Psoas muscle (tissue), 7 donors: ENCODE measurements at regions not wholly inside any gene's neighbourhood (a gene's known extent, or its start where the extent isn't known, plus 50 kb on each side); places are given as distances from the start of the nearest gene placed in this dataset.
"Not testable (repeated sequence)": the region's sequence is repeated elsewhere in the genome, so short reads cannot be mapped to it uniquely, and the experiment has no call there.

Source experiments
- ATAC-seq, 4 donors: fragments of 200-7000 bp; cut with Tn5 transposase; one replicate each; pipeline ENCODE4 v1.9.1; 2020; ENCODE audit warnings: moderate library complexity in 3 of 4, mild to moderate bottlenecking in 2 of 4
- DNase-seq, 2 donors: peaks; one replicate each; pipeline ENCODE4 v3.0.0-alpha.2; 2020
- H3K27ac ChIP-seq: fragments of 200-600 bp; one replicate; pipeline ENCODE4 v1.8.0; 2022
- H3K27me3 ChIP-seq, 3 donors: fragments of 200-600 bp in 1 of 3; one replicate each; pipeline versions ENCODE4 v1.6.1 to v1.8.0; 2013 to 2022; ENCODE audit warnings: low read length in 2 of 3, mild to moderate bottlenecking in 2 of 3, moderate library complexity in 1 of 3; ENCODE audit not compliant: insufficient read depth in 3 of 3
- H3K36me3 ChIP-seq, 2 donors: fragments of 200-600 bp in 1 of 2; one replicate each; pipeline versions ENCODE4 v1.6.1 to v1.8.0; 2013 to 2022; ENCODE audit warnings: low read depth in 1 of 2, mild to moderate bottlenecking in 1 of 2, moderate library complexity in 1 of 2; ENCODE audit not compliant: insufficient read depth in 1 of 2
- H3K4me1 ChIP-seq: fragments of 200-600 bp; one replicate; pipeline ENCODE4 v1.8.0; 2022
- H3K4me3 ChIP-seq: fragments of 200-600 bp; one replicate; pipeline ENCODE4 v1.8.0; 2022; ENCODE audit warnings: mild to moderate bottlenecking
- H3K9me3 ChIP-seq: fragments of 200-600 bp; one replicate; pipeline ENCODE4 v1.8.0; 2022
- CTCF ChIP-seq: fragments of 200-600 bp; IDR thresholded peaks from one replicate; pipeline ENCODE4 v1.8.0; 2022; ENCODE audit warnings: antibody characterized with exemption
- WGBS, 3 donors: extraction: QIAGEN DNeasy Blood & Tissue Kit; methylation state at CpG; one replicate each; pipeline versions ENCODE4 v1.1.6 to v1.1.7; 2013; 5-methylcytosine and 5-hydroxymethylcytosine counted together
- intact Hi-C, 2 donors: fragments of 100-400 bp; cut with DNase I; formaldehyde crosslinking; loops; one replicate each; pipeline versions ENCODE4 v1.11.0 to v1.14.2; 2022
- donor health status: healthy with polysubstance abuse.
- donor health status: DM: no; HTN: no; CAD: no; lungs with moderate emphysema.
- donor health status: Bipolar disorder and iron deficiency.
- donor health status: healthy.
- donor health status: DM: yes; HTN: yes; CAD: no.
- donor health status: DM: no; HTN: no; CAD: no.
- donor health status: DM: yes; HTN: yes; CAD: no.

GRCh38 chr7:142494021-142494420 is 236.2 kb upstream of the PRSS58 start:
- no peak for TF ChIP-seq CTCF
- WGBS, 3 donors = 81 to 95% (median 87%) methylated on average over 2 of the region's 2 CpGs
- no peak for DNase-seq
- Histone ChIP-seq H3K9me3 (no peaks in the 10 kb centered on the region), H3K4me1 (peaks cover 6% of the 10 kb centered on the region), H3K27me3 (no peaks in the 10 kb centered on the region), H3K27ac (no peak overlapping the region), H3K36me3 (no peaks in the 10 kb centered on the region), H3K4me3 (no peak overlapping the region)
- intact Hi-C loops = no loop called here
- ATAC-seq = no peak

- no peaks in the 10 kb centered on the region for H3K36me3 ChIP-seq
- H3K9me3 ChIP-seq = no peaks in the 10 kb centered on the region
- DNase-seq = no peak
- intact Hi-C loops = loop anchor here in 1 of 2 donors (5.0 to 10.0 kb wide), 2 partner anchors 67 to 134 kb away; no protein-coding TSS in a partner anchor
- no peak for TF ChIP-seq CTCF
- H3K27ac ChIP-seq = no peak overlapping the region
- H3K4me1 ChIP-seq = no peaks in the 10 kb centered on the region
- H3K4me3 ChIP-seq = no peak overlapping the region
- ATAC-seq = no peak
- WGBS, 3 donors = 93 to 97% (median 94%) methylated on average over 7 of the region's 7 CpGs
- H3K27me3 ChIP-seq = no peaks in the 10 kb centered on the region
Observed at GRCh38 chr7:142488842-142489241, 231.0 kb upstream of the PRSS58 start.

GRCh38 chr7:142488036-142488633 is 230.3 kb upstream of the PRSS58 start:
- WGBS, 3 donors = 45 to 52% (median 46%) methylated on average over 10 of the region's 10 CpGs
- Histone ChIP-seq H3K4me1 (no peaks in the 10 kb centered on the region), H3K27me3 (no peaks in the 10 kb centered on the region), H3K36me3 (no peaks in the 10 kb centered on the region), H3K4me3 (no peak overlapping the region), H3K9me3 (no peaks in the 10 kb centered on the region), H3K27ac (no peak overlapping the region)
- DNase-seq (no peak), ATAC-seq (peak; percentile 37 to 74 (median 58))
- TF ChIP-seq CTCF = no peak
- intact Hi-C loops = loop anchor here in 1 of 2 donors (5.0 to 10.0 kb wide), 2 partner anchors 66 to 133 kb away; no protein-coding TSS in a partner anchor

- ATAC-seq, H3K4me3 ChIP-seq, H3K27ac ChIP-seq, DNase-seq, H3K36me3 ChIP-seq, H3K4me1 ChIP-seq, H3K9me3 ChIP-seq, H3K27me3 ChIP-seq: not testable (repeated sequence)
- 73 to 76% (median 74%) methylated on average over 4 of the region's 4 CpGs for WGBS, 3 donors
- intact Hi-C loops = loop anchor here in 1 of 2 donors (5.0 to 10.0 kb wide), 2 partner anchors 65 to 133 kb away; no protein-coding TSS in a partner anchor
Observed at GRCh38 chr7:142487565-142487964, 229.7 kb upstream of the PRSS58 start.

- no peaks in the 10 kb centered on the region for H3K27me3 ChIP-seq
- H3K27ac ChIP-seq = no peak overlapping the region
- ATAC-seq = no peak
- H3K4me1 ChIP-seq = no peaks in the 10 kb centered on the region
- no peak overlapping the region for H3K4me3 ChIP-seq
- no peaks in the 10 kb centered on the region for H3K9me3 ChIP-seq
- intact Hi-C loops = loop anchor here in 1 of 2 donors (5.0 to 10.0 kb wide), 2 partner anchors 65 to 132 kb away; no protein-coding TSS in a partner anchor
- DNase-seq = no peak
- no peak for TF ChIP-seq CTCF
- 77 to 86% (median 81%) methylated on average over 4 of the region's 4 CpGs for WGBS, 3 donors
- no peaks in the 10 kb centered on the region for H3K36me3 ChIP-seq
Observed at GRCh38 chr7:142487124-142487523, 229.3 kb upstream of the PRSS58 start.
